Activated CD8-positive, alpha-beta memory T cell treated with anti-CD3 and anti-CD28 coated beads, Interleukin-2, amount 50 U/mL, for 24 hours (primary cell): ENCODE measurements at regions not wholly inside any gene's neighbourhood (a gene's known extent, or its start where the extent isn't known, plus 50 kb on each side); places are given as distances from the start of the nearest gene placed in this dataset.
"Not testable (repeated sequence)": the region's sequence is repeated elsewhere in the genome, so short reads cannot be mapped to it uniquely, and the experiment has no call there.

Experiments
- DNase-seq: peaks from one replicate; pipeline ENCODE4 v3.0.0-alpha.2; 2020; ENCODE audit errors: extremely low read depth

GRCh38 chr4:131635191-131635590 is 1513.9 kb upstream of the PCDH10 start:
- DNase-seq = no peak

GRCh38 chr4:131638781-131639180 is 1510.3 kb upstream of the PCDH10 start:
- DNase-seq = no peak

GRCh38 chr4:131644619-131645018 is 1504.5 kb upstream of the PCDH10 start:
- no peak for DNase-seq

- no peak for DNase-seq
These were observed 1499.9 kb upstream of the PCDH10 start for GRCh38 chr4:131649227-131649626.

GRCh38 chr4:131650951-131651350 is 1498.1 kb upstream of the PCDH10 start:
- DNase-seq = no peak

GRCh38 chr4:131683314-131683713 is 1465.8 kb upstream of the PCDH10 start:
- DNase-seq = not testable (repeated sequence)

- no peak for DNase-seq
These were observed 1427.2 kb upstream of the PCDH10 start for GRCh38 chr4:131721883-131722282.

GRCh38 chr4:131723069-131723468 is 1426.0 kb upstream of the PCDH10 start:
- DNase-seq = not testable (repeated sequence)

- DNase-seq = not testable (repeated sequence)
These were observed 1424.2 kb upstream of the PCDH10 start for GRCh38 chr4:131724847-131725246.

GRCh38 chr4:131725521-131725920 is 1423.6 kb upstream of the PCDH10 start:
- DNase-seq = not testable (repeated sequence)

- not testable (repeated sequence) for DNase-seq
These were observed 1422.2 kb upstream of the PCDH10 start for GRCh38 chr4:131726940-131727339.

GRCh38 chr4:131727418-131727817 is 1421.7 kb upstream of the PCDH10 start:
- DNase-seq = not testable (repeated sequence)

GRCh38 chr4:131729205-131729604 is 1419.9 kb upstream of the PCDH10 start:
- DNase-seq = not testable (repeated sequence)

GRCh38 chr4:131729716-131730398 is 1419.2 kb upstream of the PCDH10 start:
- DNase-seq = not testable (repeated sequence)

- not testable (repeated sequence) for DNase-seq
These were observed 1418.5 kb upstream of the PCDH10 start for GRCh38 chr4:131730574-131730973.

GRCh38 chr4:131732034-131732630 is 1417.0 kb upstream of the PCDH10 start:
- DNase-seq = not testable (repeated sequence)

- DNase-seq = not testable (repeated sequence)
These were observed 1414.8 kb upstream of the PCDH10 start for GRCh38 chr4:131734321-131734720.

- not testable (repeated sequence) for DNase-seq
These were observed 1414.2 kb upstream of the PCDH10 start for GRCh38 chr4:131734851-131735385.

- DNase-seq = not testable (repeated sequence)
These were observed 1410.1 kb upstream of the PCDH10 start for GRCh38 chr4:131738991-131739390.

GRCh38 chr4:131741836-131742235 is 1407.3 kb upstream of the PCDH10 start:
- DNase-seq = not testable (repeated sequence)

- not testable (repeated sequence) for DNase-seq
These were observed 1406.4 kb upstream of the PCDH10 start for GRCh38 chr4:131742536-131743205.

- DNase-seq = not testable (repeated sequence)
These were observed 1405.7 kb upstream of the PCDH10 start for GRCh38 chr4:131743348-131743747.
